Thyroid gland (tissue), 4 donors: ENCODE measurements at regions not wholly inside any gene's neighbourhood (a gene's known extent, or its start where the extent isn't known, plus 50 kb on each side); places are given as distances from the start of the nearest gene placed in this dataset.
A peak's percentile ranks its signal among the peaks of the same experiment; 100 is the strongest.
"Not testable (repeated sequence)": the region's sequence is repeated elsewhere in the genome, so short reads cannot be mapped to it uniquely, and the experiment has no call there.

Experiments used
- DNase-seq, 2 donors: peaks; one replicate each; pipeline ENCODE4 v3.0.0-alpha.2; 2019
- H3K27ac ChIP-seq, 3 donors: fragments of 200-600 bp; sonication (generic); 1 replicate in 2 of 3; 2 replicates in 1 of 3; pipeline ENCODE4 v1.5.1; 2016 to 2019; ENCODE audit warnings: mild to moderate bottlenecking in 1 of 3, moderate library complexity in 1 of 3
- H3K27me3 ChIP-seq: fragments of 200-600 bp; sonication (generic); one replicate; pipeline ENCODE4 v1.5.1; 2019
- H3K36me3 ChIP-seq, 2 donors: fragments of 200-600 bp; sonication (generic); one replicate each; pipeline ENCODE4 v1.5.1; 2016 to 2019
- H3K4me1 ChIP-seq, 2 donors: fragments of 200-600 bp; sonication (generic); one replicate each; pipeline ENCODE4 v1.5.1; 2017 to 2019
- H3K4me3 ChIP-seq, 3 donors: fragments of 200-600 bp; sonication (generic); replicated peaks in 1 of 3; 1 replicate in 2 of 3; 2 replicates in 1 of 3; pipeline ENCODE4 v1.5.1; 2016; ENCODE audit warnings: mild to moderate bottlenecking in 1 of 3
- H3K9me3 ChIP-seq: fragments of 200-600 bp; sonication (generic); one replicate; pipeline ENCODE4 v1.5.1; 2017
- WGBS, 2 donors: methylation state at CpG; one replicate each; pipeline ENCODE4 v1.1.5; 2017; 5-methylcytosine and 5-hydroxymethylcytosine counted together
- intact Hi-C: fragments of 100-400 bp; cut with DNase I; formaldehyde crosslinking; loops from one replicate; pipeline ENCODE4 v1.15.1; 2023

- H3K4me3 ChIP-seq, H3K9me3 ChIP-seq, H3K36me3 ChIP-seq, DNase-seq, H3K27me3 ChIP-seq, intact Hi-C loops, H3K27ac ChIP-seq, H3K4me1 ChIP-seq: not testable (repeated sequence)
- WGBS, 2 donors: 97 to 98% methylated on average over 5 to 6 of the region's 6 CpGs
Observed at GRCh38 chr1:120465900-120466299, 51.1 kb downstream of the NBPF8 start.

- H3K9me3 ChIP-seq, H3K4me3 ChIP-seq, intact Hi-C loops, DNase-seq, H3K27me3 ChIP-seq, H3K27ac ChIP-seq, H3K4me1 ChIP-seq, H3K36me3 ChIP-seq: not testable (repeated sequence)
- 92 to 93% methylated on average over 4 of the region's 4 CpGs for WGBS, 2 donors
Observed at GRCh38 chr1:120477663-120478062, 62.8 kb downstream of the NBPF8 start.

GRCh38 chr1:120478400-120478799, 63.6 kb downstream of the NBPF8 start:
- H3K4me3 ChIP-seq, H3K27ac ChIP-seq, H3K9me3 ChIP-seq, intact Hi-C loops, H3K36me3 ChIP-seq, H3K27me3 ChIP-seq, H3K4me1 ChIP-seq: not testable (repeated sequence)
- WGBS, 2 donors: no CpG with 5 or more reads among the region's 5 CpGs
- peak; percentile 12 to 14 for DNase-seq

GRCh38 chr1:120487542-120487941, 72.7 kb downstream of the NBPF8 start:
- WGBS, 2 donors: no CpG with 5 or more reads among the region's 2 CpGs
- H3K36me3 ChIP-seq, H3K9me3 ChIP-seq, H3K27ac ChIP-seq, intact Hi-C loops, DNase-seq, H3K27me3 ChIP-seq, H3K4me3 ChIP-seq, H3K4me1 ChIP-seq: not testable (repeated sequence)

DNA sequence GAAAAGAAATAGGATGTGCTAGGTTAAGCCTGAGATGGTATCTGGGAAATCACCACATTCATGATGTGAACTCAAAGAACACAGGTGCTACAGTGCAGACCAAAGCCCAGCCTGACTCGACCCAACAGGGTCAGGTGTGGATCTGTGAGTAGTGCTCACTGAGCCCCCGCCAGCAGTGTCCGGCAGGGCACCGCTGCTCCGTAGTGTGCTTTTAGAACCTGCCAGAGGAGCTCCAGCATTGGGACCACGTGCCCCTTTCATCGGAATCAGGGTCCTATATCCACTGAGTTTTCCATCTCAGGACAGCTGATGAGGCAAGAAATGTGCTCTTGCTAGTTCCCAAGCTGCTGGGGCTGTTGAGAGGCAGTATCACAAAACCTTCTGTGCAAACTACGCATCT, 74.4 kb downstream of the NBPF8 start:
- H3K27ac ChIP-seq, H3K27me3 ChIP-seq, H3K4me3 ChIP-seq, DNase-seq, H3K9me3 ChIP-seq, H3K4me1 ChIP-seq, H3K36me3 ChIP-seq, intact Hi-C loops: not testable (repeated sequence)
- 93 to 94% methylated on average over 2 to 8 of the region's 8 CpGs for WGBS, 2 donors

DNA sequence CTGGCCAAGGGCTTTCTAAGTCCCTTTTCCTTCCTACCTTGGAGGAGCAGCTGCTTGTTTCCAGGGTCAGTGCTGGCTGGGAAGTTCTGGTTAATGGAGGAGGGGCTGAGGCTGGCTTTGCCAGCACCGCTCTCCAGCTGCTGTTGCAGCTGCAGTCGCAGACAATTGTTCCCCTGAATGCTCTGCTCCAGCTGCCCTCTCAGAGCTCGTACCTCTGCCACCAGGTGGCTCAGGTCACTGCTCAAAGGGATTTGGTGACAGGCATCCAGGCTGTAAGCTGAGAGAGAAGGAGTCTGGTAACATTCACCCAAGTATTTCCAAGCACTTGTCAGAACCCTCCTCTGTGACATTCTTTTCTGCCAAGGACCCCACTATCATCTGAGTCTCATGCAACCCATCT, 82.3 kb downstream of the NBPF8 start:
- H3K27me3 ChIP-seq, H3K4me3 ChIP-seq, intact Hi-C loops, H3K4me1 ChIP-seq, H3K36me3 ChIP-seq, H3K27ac ChIP-seq, H3K9me3 ChIP-seq, DNase-seq: not testable (repeated sequence)
- WGBS, 2 donors: no CpG with 5 or more reads among the region's 3 CpGs

DNA sequence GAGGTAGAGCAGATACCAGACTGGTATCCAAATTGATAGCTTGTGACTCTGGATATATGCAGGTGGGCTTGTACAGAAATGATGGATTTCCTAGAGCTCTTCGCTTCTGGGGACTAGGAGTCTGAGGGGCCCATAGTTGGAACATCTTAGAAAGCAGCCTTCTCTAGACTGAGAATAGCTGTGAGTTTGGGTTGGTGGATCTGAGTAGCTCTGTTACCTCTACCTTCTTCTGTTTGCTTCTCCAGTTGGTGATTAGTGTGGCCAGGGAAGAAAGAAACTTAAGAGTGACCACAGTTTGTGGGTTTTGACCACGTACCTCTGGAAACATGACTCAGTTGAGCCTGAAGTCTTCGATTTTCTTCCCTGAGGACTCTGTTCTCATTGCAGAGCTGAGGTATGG, 88.4 kb downstream of the NBPF8 start:
- H3K4me3 ChIP-seq, H3K27me3 ChIP-seq, H3K27ac ChIP-seq, DNase-seq, intact Hi-C loops, H3K9me3 ChIP-seq, H3K4me1 ChIP-seq, H3K36me3 ChIP-seq: not testable (repeated sequence)
- WGBS, 2 donors: 100% methylated on average over 2 of the region's 3 CpGs

DNA sequence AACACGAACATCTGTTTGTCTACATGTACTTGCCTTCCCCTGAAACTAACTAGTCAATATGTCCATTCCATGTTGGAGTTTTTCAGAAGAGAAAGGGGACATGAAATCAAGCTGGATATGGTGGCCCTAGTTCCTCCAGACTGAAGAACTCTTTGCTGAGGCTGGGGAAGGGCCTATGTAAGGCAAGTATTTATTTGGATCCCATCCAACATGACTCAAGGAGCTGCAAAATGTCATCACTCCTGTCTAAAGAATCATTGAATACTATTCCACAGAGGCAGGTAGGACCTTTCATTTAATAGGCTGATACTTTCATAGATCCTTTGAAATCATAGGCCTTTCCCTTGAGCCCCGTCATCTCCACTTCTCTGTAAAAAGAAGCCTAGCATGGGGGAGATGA, 91.5 kb downstream of the NBPF8 start:
- H3K27me3 ChIP-seq, H3K36me3 ChIP-seq, intact Hi-C loops, H3K4me1 ChIP-seq, H3K4me3 ChIP-seq, DNase-seq, H3K9me3 ChIP-seq, H3K27ac ChIP-seq: not testable (repeated sequence)
- WGBS, 2 donors: 90 to 100% methylated on average over 1 to 2 of the region's 2 CpGs

DNA sequence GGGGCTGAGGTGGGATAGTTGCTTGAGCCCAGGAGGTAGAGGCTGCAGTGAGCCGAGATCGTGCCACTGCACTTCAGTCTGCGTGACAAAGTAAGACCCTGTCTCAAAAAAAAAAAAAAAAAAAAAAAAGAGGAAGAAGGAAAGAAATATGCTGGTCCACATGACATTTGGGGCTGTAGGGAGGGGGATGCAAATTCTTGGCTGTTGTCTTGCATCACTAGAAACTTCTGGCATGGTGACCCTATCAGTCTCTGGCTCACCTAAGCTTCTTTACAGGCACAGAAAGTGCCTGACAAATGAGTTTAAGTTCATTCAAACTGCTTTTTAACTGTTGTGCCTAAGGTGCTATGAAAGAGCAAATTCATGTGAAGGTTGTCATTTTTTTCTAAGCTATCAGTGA, 93.5 kb downstream of the NBPF8 start:
- intact Hi-C loops, H3K4me1 ChIP-seq, DNase-seq, H3K27me3 ChIP-seq, H3K9me3 ChIP-seq, H3K36me3 ChIP-seq, H3K4me3 ChIP-seq, H3K27ac ChIP-seq: not testable (repeated sequence)
- 96 to 100% methylated on average over 3 of the region's 3 CpGs for WGBS, 2 donors

DNA sequence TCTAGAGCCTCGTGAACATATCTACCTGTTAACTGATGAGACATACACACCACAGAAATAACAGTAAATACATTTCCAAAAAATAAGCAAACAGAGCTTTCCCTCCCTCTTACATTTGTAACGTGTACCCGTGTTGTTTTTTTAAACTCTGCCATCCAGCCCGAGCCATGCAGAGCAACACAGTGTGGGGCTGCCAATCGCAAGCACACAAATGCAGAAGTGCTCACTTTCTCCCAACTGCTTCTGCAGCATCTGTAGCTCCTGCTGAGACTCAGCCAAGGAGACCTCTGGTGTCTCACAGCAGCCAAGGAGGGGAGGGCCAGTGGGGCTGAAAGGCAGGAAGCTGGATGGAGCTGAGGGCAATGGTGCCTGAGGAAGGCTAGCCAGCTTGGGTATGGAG, 94.4 kb downstream of the NBPF8 start:
- 100% methylated on average over 1 to 2 of the region's 5 CpGs for WGBS, 2 donors
- H3K36me3 ChIP-seq, H3K27ac ChIP-seq, H3K9me3 ChIP-seq, H3K27me3 ChIP-seq, DNase-seq, H3K4me1 ChIP-seq, H3K4me3 ChIP-seq, intact Hi-C loops: not testable (repeated sequence)

- H3K27ac ChIP-seq, H3K36me3 ChIP-seq, DNase-seq, H3K9me3 ChIP-seq, intact Hi-C loops, H3K4me1 ChIP-seq, H3K27me3 ChIP-seq, H3K4me3 ChIP-seq: not testable (repeated sequence)
- 86 to 100% methylated on average over 1 of the region's 1 CpG for WGBS, 2 donors
Observed at GRCh38 chr1:120513099-120513498, 98.3 kb downstream of the NBPF8 start.

DNA sequence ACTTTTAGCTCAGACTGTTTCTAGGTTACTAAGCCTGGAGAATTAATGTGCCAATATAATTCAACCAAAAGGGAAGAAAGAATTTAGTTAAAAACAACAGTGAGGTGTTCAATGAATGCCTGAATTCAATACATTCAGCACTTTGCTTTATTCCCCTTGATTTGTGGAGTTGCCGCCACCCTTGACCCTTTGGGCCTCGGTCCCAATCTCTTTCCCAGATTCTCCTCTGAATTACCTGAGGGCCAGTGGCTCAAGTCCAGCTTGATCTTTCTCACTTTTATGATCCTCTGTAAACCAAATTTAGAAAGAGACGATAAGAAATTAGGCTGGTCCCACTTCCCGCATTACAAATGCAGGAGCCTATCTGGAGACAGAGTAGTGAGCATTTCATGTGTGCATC, 98.7 kb downstream of the NBPF8 start:
- H3K4me1 ChIP-seq, H3K36me3 ChIP-seq, H3K27ac ChIP-seq, H3K4me3 ChIP-seq, intact Hi-C loops, H3K9me3 ChIP-seq, DNase-seq, H3K27me3 ChIP-seq: not testable (repeated sequence)
- no CpG with 5 or more reads among the region's 4 CpGs for WGBS, 2 donors

DNA sequence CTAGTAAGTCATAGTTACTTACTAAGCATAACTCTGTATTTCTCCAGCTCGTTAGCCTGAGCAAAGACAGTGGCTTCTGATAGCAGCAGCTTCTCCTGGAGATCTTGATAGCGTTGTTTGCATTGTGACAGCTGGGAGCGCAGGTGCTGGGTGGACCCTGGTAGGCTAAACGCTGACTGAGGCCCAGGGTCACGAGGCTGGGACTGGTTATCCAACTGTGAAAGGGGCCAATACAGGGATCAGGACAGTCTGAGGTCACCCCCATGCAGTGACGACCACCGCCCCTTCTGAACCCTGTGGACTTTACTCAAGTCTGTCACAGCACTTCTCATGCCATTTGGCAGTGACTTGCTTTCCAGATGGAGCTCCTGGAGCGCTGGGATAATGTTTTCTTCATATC, 104.4 kb downstream of the NBPF8 start:
- H3K27me3 ChIP-seq, DNase-seq, H3K36me3 ChIP-seq, intact Hi-C loops, H3K27ac ChIP-seq, H3K9me3 ChIP-seq, H3K4me1 ChIP-seq, H3K4me3 ChIP-seq: not testable (repeated sequence)
- WGBS, 2 donors: 100% methylated on average over 1 of the region's 8 CpGs; no CpG with 5 or more reads in 1 of the 2 donors

- H3K36me3 ChIP-seq, H3K9me3 ChIP-seq, H3K4me1 ChIP-seq, H3K27ac ChIP-seq, H3K27me3 ChIP-seq, H3K4me3 ChIP-seq, DNase-seq, intact Hi-C loops: not testable (repeated sequence)
- WGBS, 2 donors: 29% methylated on average over 2 of the region's 7 CpGs; no CpG with 5 or more reads in 1 of the 2 donors
Observed at GRCh38 chr1:120524416-120524815, 109.6 kb downstream of the NBPF8 start.
